ENCODE measurements at regions not wholly inside any gene's neighbourhood (a gene's known extent, or its start where the extent isn't known, plus 50 kb on each side); places are given as distances from the start of the nearest gene placed in this dataset.

- TF ChIP-seq CTCF (IDR thresholded peaks at IDR 0.05) (no peak), POLR2A (IDR thresholded peaks at IDR 0.05) (no peak)
Observed at GRCh38 chr17:70624211-70624610, 454.9 kb downstream of the KCNJ2 start.

Measured in uterus (tissue), 2 donors.